GM12878 (cell line): ENCODE measurements at regions not wholly inside any gene's neighbourhood (a gene's known extent, or its start where the extent isn't known, plus 50 kb on each side); places are given as distances from the start of the nearest gene placed in this dataset.

ENCODE experiments used
- CTCF ChIP-seq, 3 experiments: IDR thresholded peaks in 2 of 3; conservative IDR thresholded peaks in 1 of 3; 2 replicates each; pipeline ENCODE4 v1.5.1; 2011; ENCODE audit warnings: low read depth in 3 of 3, low read length in 3 of 3, mild to moderate bottlenecking in 3 of 3, control low read depth in 2 of 3, moderate library complexity in 2 of 3, inconsistent platforms in 1 of 3, mixed read lengths in 1 of 3; ENCODE audit not compliant: control insufficient read depth in 2 of 3, insufficient read depth in 1 of 3; ENCODE audit errors: extremely low read depth in 1 of 3
- GABPA ChIP-seq: IDR thresholded peaks from 2 replicates; pipeline ENCODE4 v1.6.1; 2014; ENCODE audit warnings: antibody characterized with exemption, low read depth, mild to moderate bottlenecking, inconsistent platforms
- HDAC2 ChIP-seq: fragments of 200-600 bp; sonication (generic); IDR thresholded peaks from 2 replicates; pipeline ENCODE4 v1.6.1; 2017
- POLR2A ChIP-seq: IDR thresholded peaks from 2 replicates; pipeline ENCODE4 v1.6.1; 2011; ENCODE audit warnings: low read depth, mild to moderate bottlenecking, low read length
- POLR2AphosphoS5 ChIP-seq: IDR thresholded peaks from 2 replicates; pipeline ENCODE4 v1.6.1; 2011; ENCODE audit warnings: mild to moderate bottlenecking, low read length, inconsistent platforms
- TAF1 ChIP-seq: IDR thresholded peaks from 2 replicates; pipeline ENCODE4 v1.6.1; 2011; ENCODE audit warnings: mild to moderate bottlenecking, low read depth, low read length, borderline replicate concordance

- TF ChIP-seq CTCF (IDR thresholded peaks at IDR 0.05 in 2 of 3, conservative IDR thresholded peaks at IDR 0.05 in 1 of 3; ENCODE audit: control insufficient read depth in 2 of 3, extremely low read depth in 1 of 3, insufficient read depth in 1 of 3, low read depth in 3 of 3, low read length in 3 of 3): no peak
- no peak for TF ChIP-seq POLR2A
- no peak for TF ChIP-seq HDAC2
- no peak for TF ChIP-seq TAF1
- no peak for TF ChIP-seq GABPA
- TF ChIP-seq POLR2AphosphoS5: no peak
Measured at GRCh38 chr22:46058591-46059519, 81.9 kb upstream of the WNT7B start.
